ENCODE measurements at regions not wholly inside any gene's neighbourhood (a gene's known extent, or its start where the extent isn't known, plus 50 kb on each side); places are given as distances from the start of the nearest gene placed in this dataset.

GRCh38 chr3:55197021-55197420 lies 269.2 kb upstream of the LRTM1 start (continued):
- TF ChIP-seq E2F5 (CRISPR knock-in tag; IDR thresholded peaks at IDR 0.05) = no peak
- TF ChIP-seq SRSF3 (IDR thresholded peaks at IDR 0.05; ENCODE audit: insufficient read depth, low read length) = no peak
- no peak for TF ChIP-seq ZNF407 (IDR thresholded peaks at IDR 0.05; ENCODE audit: low read depth)
- TF ChIP-seq EP300 (IDR thresholded peaks at IDR 0.05; ENCODE audit: low read length) = no peak
- TF ChIP-seq TRIM28 (IDR thresholded peaks at IDR 0.05) = no peak
- no peak for TF ChIP-seq ELK1 (CRISPR knock-in tag; IDR thresholded peaks at IDR 0.05)
- no peak for TF ChIP-seq MXI1 (IDR thresholded peaks at IDR 0.05; ENCODE audit: low read depth, low read length)
- no peak for TF ChIP-seq SETDB1 (IDR thresholded peaks at IDR 0.05; ENCODE audit: low read length)
